ENCODE measurements at regions not wholly inside any gene's neighbourhood (a gene's known extent, or its start where the extent isn't known, plus 50 kb on each side); places are given as distances from the start of the nearest gene placed in this dataset.

- DNase-seq (ENCODE audit: low read depth) = no peak
- H3K4me3 ChIP-seq (ENCODE audit: low read depth, low read length) = no peak overlapping the region
- TF ChIP-seq, protein P1, sequence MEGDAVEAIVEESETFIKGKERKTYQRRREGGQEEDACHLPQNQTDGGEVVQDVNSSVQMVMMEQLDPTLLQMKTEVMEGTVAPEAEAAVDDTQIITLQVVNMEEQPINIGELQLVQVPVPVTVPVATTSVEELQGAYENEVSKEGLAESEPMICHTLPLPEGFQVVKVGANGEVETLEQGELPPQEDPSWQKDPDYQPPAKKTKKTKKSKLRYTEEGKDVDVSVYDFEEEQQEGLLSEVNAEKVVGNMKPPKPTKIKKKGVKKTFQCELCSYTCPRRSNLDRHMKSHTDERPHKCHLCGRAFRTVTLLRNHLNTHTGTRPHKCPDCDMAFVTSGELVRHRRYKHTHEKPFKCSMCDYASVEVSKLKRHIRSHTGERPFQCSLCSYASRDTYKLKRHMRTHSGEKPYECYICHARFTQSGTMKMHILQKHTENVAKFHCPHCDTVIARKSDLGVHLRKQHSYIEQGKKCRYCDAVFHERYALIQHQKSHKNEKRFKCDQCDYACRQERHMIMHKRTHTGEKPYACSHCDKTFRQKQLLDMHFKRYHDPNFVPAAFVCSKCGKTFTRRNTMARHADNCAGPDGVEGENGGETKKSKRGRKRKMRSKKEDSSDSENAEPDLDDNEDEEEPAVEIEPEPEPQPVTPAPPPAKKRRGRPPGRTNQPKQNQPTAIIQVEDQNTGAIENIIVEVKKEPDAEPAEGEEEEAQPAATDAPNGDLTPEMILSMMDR (IDR thresholded peaks at IDR 0.05; ENCODE audit: insufficient read depth, low read depth, low read length, missing control alignments) = no peak
Observed at GRCh38 chr3:5344707-5345106, 157.2 kb downstream of the EDEM1 start.

- DNase-seq (ENCODE audit: low read depth) = no peak
Observed at GRCh38 chr3:5347486-5347885, 160.0 kb downstream of the EDEM1 start.

GRCh38 chr3:5348229-5348902 lies 160.9 kb downstream of the EDEM1 start:
- TF ChIP-seq, protein P1 (IDR thresholded peaks at IDR 0.05; ENCODE audit: insufficient read depth, low read depth, low read length, missing control alignments) = no peak
- H3K4me3 ChIP-seq (ENCODE audit: low read depth, low read length) = no peak overlapping the region
- no peak for DNase-seq (ENCODE audit: low read depth)

More at GRCh38 chr3:5347486-5347885, 160.0 kb downstream of the EDEM1 start:
- TF ChIP-seq, protein P1 (IDR thresholded peaks at IDR 0.05; ENCODE audit: insufficient read depth, low read depth, low read length, missing control alignments) = no peak
- H3K4me3 ChIP-seq (ENCODE audit: low read depth, low read length) = no peak overlapping the region

- DNase-seq (ENCODE audit: low read depth) = no peak
- no peak overlapping the region for H3K4me3 ChIP-seq (ENCODE audit: low read depth, low read length)
- TF ChIP-seq, protein P1 (IDR thresholded peaks at IDR 0.05; ENCODE audit: insufficient read depth, low read depth, low read length, missing control alignments) = no peak
Observed at GRCh38 chr3:5349343-5349742, 161.8 kb downstream of the EDEM1 start.

DNA sequence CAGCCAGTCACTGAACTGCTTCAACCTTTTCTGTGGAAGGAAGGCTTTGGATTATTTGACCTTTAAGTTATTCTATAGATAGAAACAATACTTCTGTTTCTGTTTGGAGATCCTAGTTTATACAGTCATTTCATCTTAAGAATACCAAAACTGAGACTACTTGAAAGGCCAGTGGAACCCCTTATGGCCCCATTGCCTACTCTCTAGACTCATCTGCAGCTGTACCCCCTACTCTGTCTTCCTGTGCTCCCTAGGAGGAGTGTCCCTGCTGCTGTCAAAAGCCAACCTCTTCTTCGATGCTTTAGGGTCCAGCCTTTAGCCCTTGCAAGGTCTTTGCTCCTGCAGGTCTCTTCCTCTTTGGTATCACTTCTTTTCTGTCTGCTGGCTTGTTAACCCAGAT lies 169.6 kb downstream of the EDEM1 start:
- TF ChIP-seq, protein P1 (IDR thresholded peaks at IDR 0.05; ENCODE audit: insufficient read depth, low read depth, low read length, missing control alignments) = no peak
- H3K4me3 ChIP-seq (ENCODE audit: low read depth, low read length) = no peak overlapping the region
- DNase-seq (ENCODE audit: low read depth) = peak; percentile 29

GRCh38 chr3:5358911-5359310 lies 171.4 kb downstream of the EDEM1 start:
- TF ChIP-seq, protein P1 (IDR thresholded peaks at IDR 0.05; ENCODE audit: insufficient read depth, low read depth, low read length, missing control alignments) = no peak
- no peak overlapping the region for H3K4me3 ChIP-seq (ENCODE audit: low read depth, low read length)
- DNase-seq (ENCODE audit: low read depth) = no peak

DNA sequence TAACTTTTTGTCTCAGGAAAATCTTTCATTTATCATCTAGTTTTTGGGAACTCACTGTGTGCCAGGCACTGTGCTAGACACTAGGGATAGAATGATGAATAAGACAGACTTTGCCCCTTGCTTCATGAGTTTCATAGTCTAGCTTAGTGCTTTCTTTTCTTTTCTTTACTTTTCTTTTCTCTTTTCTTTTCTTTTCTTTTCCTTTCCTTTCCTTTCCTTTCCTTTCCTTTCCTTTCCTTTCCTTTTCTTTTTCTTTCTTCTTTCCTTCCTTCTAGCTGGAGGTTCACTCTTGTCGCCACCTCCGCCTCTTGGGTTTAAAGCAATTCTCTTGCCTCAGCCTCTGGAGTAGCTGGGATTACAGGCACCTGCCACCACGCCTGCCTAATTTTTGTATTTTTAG lies 172.9 kb downstream of the EDEM1 start:
- no peak for DNase-seq (ENCODE audit: low read depth)
- TF ChIP-seq, protein P1 (IDR thresholded peaks at IDR 0.05; ENCODE audit: insufficient read depth, low read depth, low read length, missing control alignments) = no peak
- no peak overlapping the region for H3K4me3 ChIP-seq (ENCODE audit: low read depth, low read length)
